Ramos (cell line): ENCODE measurements at regions not wholly inside any gene's neighbourhood (a gene's known extent, or its start where the extent isn't known, plus 50 kb on each side); places are given as distances from the start of the nearest gene placed in this dataset.

Experiments
- in situ Hi-C: fragments of 300-500 bp; cut with MboI; formaldehyde crosslinking; loops from one replicate; pipeline ENCODE4 v1.14.3; 2022; ENCODE audit warnings: low sequenced_read_pairs; ENCODE audit not compliant: unreplicated experiment

DNA sequence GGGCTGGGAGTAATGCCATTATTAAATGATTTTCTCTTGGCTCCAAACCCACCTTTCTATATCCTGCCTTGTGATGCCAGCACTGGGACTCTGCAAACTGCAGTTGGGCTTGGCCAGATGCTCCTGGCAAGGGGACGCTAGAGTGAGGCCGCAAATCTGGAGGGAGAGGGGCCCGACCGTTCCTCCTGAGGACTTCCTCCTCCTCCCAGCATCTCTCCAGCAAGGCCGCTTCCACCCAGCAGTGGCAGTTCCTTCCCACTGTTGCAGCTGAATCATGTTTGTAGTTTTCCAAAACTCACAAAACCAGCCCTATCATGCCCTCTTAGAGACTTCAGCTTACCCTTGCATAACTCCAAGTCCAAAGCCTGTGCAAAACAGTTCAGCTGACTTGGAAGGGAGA, 244.4 kb downstream of the FOXA2 start:
- in situ Hi-C loops = loop anchor here (10.0 kb wide), 1 partner anchor 345 kb away; no protein-coding TSS in a partner anchor

DNA sequence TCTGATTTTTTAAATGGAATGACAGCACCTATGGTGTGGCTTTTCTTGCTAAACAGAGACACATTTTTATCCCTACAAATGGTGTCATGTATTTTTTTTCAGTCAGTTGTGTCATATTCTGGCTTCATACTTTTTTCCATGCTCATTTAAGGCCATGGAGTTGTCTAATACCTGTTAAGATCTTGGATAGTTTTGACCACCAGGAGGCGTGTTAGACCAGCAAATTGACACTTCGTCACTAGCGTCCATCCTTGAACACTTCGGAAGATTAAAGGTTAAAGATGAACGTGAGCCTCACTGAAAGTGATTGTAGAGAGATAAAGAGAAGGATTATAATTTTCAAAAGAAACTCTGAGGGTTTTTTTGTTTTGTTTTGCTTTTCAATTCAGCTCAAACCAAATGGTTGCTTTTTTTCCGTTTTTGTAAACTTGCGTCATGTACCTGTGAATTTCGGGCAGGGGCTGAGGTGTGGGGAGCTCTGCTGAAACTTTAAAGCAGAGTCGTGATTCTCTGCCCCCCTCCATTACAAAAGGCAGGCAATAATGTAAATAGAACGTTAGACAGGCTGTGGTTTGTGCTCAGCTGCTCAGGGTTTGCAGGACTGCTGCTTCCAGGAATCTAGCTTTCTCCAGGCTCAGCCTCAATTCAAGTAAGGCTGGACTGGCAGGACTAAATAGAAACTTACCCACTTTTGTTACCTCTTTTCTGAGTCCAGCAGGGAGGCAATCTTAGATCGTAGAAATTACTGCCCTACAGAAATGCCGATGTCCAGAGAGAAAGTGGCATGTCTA, 245.1 kb downstream of the FOXA2 start:
- in situ Hi-C loops = loop anchor here (10.0 kb wide), 1 partner anchor 346 kb away; no protein-coding TSS in a partner anchor

DNA sequence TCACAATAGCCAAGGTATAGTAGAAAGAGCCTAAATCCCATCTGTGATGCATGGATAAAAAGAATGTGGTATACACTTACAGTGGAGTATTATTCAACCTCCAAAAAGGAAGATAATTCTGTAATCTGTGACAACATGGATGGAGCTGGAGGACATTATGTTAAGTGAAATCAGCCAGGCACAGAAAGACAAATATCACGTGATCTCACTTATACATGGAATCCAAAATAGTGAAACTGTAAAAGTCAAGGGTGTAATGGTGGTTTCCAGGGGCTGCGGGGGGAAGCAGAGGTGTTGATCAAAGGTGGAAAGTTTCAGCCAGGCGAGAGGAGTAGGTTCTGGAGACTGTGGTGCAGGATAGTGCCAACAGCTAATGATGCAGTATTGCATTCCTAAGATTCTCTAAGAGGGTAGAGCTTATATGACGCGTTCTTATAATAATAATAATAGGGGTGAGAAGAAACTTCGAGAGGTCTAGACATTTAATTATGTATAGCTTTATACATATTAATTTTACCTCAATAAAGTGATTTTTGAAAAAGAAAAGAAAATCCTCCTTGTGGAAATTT, 246.1 kb downstream of the FOXA2 start:
- in situ Hi-C loops = loop anchor here (10.0 kb wide), 1 partner anchor 347 kb away; no protein-coding TSS in a partner anchor

DNA sequence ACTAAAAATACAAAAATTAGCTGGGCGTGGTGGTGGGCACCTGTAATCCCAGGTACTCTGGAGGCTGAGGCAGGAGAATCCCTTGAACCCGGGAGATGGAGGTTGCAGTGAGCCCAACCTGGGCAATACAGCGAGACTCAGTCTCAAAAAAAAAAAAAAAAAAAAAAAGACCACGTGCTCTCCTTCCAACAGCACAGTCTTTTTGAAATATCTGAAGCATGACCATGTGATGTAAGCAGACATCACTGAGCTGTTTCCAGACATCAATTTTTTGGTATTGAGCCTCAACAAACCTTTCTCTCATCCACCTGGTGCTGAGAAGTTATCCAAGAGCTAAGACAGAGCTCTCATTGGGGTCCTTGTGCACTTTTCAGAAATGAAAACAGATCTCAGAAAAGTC, 249.2 kb downstream of the FOXA2 start:
- in situ Hi-C loops = loop anchor here (10.0 kb wide), 1 partner anchor 350 kb away; no protein-coding TSS in a partner anchor

DNA sequence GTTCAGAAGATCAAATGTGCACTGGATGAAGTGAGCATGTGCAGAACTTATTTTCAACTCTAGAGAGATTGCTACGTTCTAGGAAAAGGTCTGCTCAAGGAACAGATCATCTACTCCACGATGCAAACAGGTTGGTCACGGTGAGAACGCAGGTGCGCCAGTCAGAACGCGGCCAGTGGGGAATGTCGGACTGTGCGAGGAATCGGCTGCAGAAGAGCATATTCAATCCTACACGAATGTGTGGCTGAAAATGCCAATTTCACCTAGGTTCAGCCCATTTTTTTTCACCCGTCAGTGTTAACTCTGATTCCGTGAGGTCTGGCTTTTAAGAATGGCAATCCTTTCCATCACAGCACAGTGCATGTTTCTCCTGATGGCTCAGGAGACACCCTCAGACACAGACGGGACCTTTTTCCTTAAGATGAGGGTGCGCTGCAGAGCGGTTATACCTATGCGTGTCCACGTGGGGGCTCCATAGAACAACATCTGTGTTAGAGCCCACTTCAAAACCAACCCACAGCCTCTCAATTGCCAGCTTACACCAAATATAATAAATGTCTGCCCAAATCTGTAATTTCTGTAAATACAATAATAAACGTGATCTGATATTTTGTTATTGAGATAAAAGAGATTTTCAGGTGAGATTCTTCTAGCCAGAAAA, 250.4 kb downstream of the FOXA2 start:
- in situ Hi-C loops = loop anchor here (10.0 kb wide), 1 partner anchor 351 kb away; no protein-coding TSS in a partner anchor

DNA sequence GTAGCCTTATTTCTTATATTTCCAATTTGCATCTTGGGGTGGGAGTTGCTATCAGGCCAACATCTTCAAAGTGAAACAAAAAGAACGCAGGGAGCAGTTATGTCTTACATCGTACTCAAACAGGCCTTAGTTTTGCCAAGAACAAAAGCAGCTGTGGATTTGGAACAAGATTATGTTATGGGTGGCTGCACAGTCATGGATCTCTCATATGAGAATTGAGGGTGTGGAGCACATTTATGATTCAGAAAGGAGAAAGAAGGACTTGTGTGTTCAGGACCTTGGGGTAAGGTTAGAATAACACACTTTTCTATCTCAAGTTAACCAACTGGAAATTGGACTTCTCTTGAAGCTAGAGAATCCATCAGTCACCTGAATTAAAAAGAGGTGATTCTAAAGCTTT, 259.9 kb downstream of the FOXA2 start:
- in situ Hi-C loops = no loop called here

DNA sequence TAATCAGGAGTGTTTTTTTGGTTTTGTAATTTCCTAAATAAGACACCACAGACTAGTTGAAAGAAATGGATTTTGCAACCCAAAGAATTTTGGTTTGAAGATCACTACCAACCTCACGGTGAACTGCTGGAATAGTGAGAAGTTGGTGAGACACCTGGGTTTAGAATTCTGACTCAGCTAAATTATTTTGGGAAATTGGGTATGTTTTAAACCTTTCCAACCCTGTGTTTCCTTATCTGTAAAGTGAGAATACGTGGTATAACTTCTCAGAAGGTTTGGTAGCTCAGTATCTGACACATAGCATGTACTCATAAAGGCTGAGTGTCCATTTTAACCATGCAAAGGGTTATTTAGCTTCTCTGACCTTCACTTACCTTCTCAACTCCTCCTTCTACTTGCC, 261.9 kb downstream of the FOXA2 start:
- in situ Hi-C loops = no loop called here

DNA sequence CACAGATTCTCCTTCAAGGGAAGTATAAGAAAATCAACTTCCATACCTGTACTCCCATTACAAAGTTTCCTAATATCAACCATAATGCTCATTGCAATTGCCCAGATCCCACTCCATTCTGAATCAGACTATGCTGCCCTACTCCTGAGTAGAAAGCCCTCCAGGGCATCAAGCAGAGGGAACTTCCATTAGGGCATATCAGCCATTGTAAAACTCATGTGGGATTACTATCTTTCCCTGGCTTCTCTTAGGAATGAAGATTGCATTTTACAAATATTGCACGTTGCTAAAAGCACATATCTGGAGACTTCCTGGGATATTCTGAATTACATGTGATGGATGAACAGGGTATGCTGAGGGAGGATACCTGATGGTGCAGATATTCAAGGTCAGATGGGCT, 263.2 kb downstream of the FOXA2 start:
- in situ Hi-C loops = no loop called here

DNA sequence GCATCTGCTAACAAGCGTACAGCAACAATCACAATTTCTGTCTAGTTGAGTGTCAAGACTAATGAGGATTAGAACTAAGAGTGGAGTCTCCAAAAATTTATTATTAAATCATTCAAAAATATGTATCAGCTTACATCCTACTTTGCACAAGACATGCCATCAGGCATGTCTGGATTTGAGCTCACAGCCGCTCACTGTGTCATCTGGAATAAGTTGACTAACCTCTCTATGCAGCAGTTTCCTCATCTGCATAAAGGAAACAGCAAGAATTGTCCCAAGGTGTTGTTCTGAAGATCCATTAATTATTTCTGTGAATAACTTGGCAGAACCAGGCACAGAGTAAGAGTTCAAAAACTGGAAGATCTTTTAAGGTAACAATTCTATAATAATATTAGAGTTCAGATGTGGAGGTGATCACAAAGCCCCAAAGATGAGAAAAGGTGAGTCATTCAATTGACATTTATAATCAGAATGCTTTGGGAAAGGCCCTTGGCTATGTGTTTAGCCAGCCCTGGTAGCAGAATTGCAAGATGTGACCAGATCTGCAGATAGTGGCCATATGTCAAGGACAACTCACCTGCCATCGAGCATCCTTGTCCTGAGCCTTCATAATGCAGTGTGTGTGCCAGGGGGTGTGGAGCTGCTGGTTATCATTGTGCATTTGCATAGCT, 264.0 kb downstream of the FOXA2 start:
- in situ Hi-C loops = no loop called here

DNA sequence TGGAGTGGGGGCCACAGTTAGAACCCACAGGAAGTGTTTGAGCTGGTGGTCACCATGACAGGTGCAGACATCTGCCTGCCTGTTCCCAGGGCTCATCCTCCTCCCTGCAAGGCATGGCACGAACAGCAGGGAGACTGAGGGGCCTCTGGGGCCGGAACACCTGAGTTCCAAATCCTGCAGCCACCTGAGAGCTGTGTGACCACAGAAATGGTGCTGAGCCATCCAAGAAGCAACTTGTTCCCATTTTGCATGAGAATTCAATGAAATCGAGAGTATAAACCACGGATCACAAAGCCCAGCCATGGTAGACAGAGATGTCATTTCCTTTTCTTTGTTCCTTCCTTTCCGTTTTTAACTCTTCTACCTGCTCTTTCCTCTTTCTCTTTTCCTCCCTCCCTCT, 268.6 kb downstream of the FOXA2 start:
- in situ Hi-C loops = no loop called here

DNA sequence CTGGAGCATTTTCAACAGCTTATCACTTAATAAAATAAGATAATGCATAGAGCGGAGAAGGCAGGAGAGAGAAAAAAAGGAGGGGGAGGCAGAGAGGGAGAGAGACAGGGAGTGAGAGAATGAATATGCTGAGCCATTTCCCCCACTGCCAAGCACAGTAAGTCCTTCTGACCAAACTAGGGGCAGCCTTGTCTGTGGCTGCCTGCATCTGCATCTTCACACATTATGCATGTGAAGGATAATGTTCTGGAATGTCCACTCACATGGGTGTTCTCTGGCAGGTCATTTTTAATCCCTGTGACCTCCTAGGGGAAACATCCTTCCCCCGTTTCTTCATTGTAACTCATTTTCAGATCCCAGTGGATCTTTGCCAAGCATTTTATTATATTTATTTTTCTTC, 269.3 kb downstream of the FOXA2 start:
- in situ Hi-C loops = no loop called here

DNA sequence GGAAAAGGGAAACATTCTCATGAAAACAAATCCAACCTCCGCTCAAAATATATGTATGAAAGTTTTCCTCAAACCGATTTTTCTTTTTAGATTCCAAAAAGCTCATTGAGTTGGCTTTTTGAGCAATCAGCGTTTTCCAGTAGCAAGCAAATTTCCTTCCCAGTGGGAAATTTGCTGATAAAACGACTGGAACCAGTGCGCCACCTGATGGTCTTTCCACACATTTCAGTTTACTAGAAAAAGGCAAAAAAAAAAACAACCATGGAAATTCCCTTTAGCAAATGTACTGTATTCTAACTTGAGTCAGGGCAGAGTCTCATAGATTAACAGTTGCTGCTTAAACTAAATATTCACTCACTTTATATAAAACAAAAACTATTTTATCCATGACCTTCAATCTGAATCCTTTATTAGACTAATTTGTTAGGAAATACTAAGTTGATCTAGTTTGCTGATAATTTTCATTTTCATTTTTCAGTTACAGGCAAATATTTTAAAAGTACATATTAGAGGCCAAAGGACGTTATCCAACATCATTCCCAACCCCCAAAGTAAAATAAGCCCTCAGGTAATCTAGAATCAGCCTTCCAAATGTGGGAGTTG, 271.5 kb downstream of the FOXA2 start:
- in situ Hi-C loops = no loop called here

DNA sequence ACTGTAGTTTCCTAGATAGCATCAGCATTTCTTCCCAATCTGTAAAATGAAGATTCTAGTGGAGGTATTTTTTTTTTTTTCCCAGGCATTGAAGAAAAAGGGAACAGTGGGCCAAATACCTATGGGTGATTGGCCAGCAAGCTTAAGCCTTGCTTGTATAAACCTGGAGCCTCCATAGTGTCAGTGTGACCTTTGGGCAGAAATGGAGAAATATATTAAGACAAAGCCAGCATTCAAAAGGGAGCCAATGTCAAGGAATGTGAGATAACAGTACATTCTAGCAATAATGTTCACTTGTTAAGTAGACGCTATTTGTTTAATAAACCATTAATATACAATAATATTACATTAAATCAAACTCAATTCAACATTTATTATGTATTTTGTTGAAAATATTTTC, 275.4 kb downstream of the FOXA2 start:
- in situ Hi-C loops = no loop called here

DNA sequence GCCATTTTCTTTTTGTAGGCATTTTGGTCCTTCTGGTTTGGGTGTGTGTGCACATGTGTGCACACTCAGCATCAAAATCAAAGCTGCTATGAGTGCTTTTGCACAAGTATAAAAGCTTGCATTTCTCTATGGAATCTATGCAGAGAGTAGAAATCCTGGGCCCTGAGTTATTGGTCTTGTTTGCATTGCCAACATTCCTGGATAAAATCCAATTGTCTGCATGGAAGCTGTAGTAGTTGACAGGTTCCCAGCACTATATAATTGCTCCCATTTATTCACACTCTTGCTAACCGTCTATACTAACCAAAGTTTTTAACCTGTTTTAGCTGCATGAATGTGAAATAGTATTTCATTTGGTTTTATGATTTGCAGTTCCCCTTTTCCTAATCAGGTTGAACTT, 277.0 kb downstream of the FOXA2 start:
- in situ Hi-C loops = no loop called here

DNA sequence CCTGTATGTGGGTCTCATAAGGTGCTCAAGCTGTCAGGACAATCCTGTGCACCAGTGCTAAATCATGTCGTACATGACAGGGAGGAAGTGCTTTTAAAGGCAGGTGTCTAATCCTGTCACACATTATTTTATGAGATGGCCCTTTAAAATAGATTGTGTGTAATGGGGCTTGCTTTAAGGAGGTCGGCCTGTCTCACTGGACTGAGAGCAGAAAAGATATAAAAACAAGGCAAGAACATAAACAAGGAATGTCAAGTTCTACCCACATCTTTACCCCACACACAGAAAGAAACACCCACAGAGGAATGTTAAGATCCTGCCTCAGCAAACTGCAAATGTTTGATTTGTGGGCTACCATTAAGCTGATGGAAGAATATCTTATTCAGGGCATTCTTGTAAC, 279.0 kb downstream of the FOXA2 start:
- in situ Hi-C loops = no loop called here

DNA sequence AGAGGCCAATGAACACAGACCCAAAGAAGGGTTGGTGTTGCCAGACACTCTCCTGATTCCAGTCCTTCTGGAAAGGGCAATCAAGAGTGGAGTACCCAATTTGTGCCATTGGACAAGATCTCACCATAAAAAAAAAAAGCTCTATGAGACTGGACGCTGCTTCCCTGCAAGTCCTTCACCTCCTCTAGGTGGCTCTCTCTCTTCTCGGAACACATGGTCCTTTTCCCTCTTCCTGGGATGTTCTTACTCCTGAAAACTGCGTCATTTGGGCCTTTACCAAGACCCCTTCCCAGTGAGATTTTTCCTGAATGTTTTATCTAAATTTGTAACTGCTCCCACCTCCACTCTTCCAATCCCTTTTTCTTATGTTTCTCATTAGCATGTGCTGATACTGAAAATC, 280.8 kb downstream of the FOXA2 start:
- in situ Hi-C loops = no loop called here

DNA sequence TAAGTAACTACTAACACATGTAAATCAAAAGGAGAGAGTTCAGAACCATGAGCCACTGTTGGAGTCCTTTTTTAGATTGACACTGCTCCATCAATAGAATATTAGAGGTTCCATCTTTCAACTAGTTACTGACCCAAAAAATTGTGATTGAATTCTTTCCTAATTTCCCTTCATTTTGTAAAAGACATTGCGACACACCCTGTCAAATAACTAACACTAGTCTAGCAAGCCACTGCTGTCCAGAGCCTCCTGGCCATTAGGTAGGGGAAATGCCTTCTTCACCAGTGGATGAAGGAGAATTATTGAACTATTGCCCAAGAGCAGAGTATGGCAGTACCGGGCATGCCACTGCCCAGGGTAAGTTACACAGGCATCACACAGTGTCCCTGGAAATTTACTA, 282.3 kb downstream of the FOXA2 start:
- in situ Hi-C loops = no loop called here

DNA sequence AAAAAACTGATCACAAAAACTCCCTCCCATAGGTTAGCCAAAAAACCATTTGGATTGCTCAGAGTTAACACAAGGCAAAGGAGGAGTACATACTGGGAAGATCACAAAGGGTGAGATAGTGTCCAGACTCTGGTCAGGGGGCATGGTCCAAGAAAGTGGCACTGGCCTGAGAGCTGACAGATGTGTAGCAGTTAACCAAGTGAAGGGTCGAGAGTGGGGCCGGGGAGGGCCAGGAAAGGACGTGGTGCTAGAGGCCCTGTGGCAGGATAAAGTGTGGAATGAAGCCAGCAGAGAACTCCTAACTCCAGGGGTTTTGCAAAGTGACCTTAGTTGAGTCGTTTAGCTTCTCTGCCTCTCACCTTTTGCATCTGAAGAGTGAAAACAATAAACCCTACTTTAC, 290.5 kb downstream of the FOXA2 start:
- in situ Hi-C loops = no loop called here

DNA sequence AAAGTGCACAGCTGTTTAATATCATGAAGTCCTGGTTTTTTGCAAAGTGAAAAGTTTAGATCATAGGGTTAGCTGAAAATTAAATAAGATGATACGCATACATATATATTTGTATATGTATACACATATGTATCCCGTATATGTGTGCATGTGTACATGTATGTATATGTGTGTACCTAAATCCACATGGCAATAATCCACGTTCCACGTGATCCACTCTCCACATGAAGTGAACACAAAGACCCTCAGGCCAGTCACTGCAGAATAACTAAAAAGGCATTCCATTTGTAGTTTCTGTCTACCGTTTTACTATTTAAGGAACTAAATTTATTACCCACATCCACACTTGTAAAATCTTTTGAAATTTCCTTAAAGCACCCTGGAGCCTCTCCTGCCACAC, 294.9 kb downstream of the FOXA2 start:
- in situ Hi-C loops = no loop called here

DNA sequence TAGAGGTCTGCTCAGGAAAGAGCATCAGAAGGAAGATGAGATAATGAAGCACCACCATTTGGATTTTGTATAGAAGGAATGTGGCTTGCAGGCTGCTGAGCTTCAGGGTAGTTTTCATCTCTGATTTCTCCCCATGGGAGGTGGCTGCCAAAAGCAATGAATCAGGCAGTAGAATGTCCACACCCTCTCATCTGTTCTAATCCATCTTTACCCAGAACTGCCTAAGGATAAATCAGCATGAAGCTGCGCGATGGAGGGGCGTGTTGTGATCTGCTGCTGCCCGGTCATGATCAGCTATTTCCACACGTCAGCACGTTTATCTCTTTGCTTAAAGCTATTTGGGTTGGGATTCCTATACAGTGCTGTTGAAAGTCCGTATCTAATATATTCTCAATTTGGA, 295.4 kb downstream of the FOXA2 start:
- in situ Hi-C loops = no loop called here
